ENCODE measurements at regions not wholly inside any gene's neighbourhood (a gene's known extent, or its start where the extent isn't known, plus 50 kb on each side); places are given as distances from the start of the nearest gene placed in this dataset.

GRCh38 chr13:106996867-106997618, 429.1 kb upstream of the ARGLU1 start:
- DNase-seq (ENCODE audit: low read depth): peak; percentile 85
- H3K4me3 ChIP-seq (ENCODE audit: low read depth, low read length): no peak overlapping the region
- TF ChIP-seq CTCF (IDR thresholded peaks at IDR 0.05; ENCODE audit: control insufficient read depth, extremely low read depth, insufficient read depth): no peak

GRCh38 chr13:106990594-106990993, 422.7 kb upstream of the ARGLU1 start:
- no peak overlapping the region for H3K4me3 ChIP-seq (ENCODE audit: low read depth, low read length)
- no peak for TF ChIP-seq CTCF (IDR thresholded peaks at IDR 0.05; ENCODE audit: control insufficient read depth, extremely low read depth, insufficient read depth)
- no peak for DNase-seq (ENCODE audit: low read depth)

GRCh38 chr13:106989876-106990275, 421.9 kb upstream of the ARGLU1 start:
- no peak for TF ChIP-seq CTCF (IDR thresholded peaks at IDR 0.05; ENCODE audit: control insufficient read depth, extremely low read depth, insufficient read depth)
- H3K4me3 ChIP-seq (ENCODE audit: low read depth, low read length): no peak overlapping the region
- DNase-seq (ENCODE audit: low read depth): no peak

- no peak for DNase-seq (ENCODE audit: low read depth)
- H3K4me3 ChIP-seq (ENCODE audit: low read depth, low read length): no peak overlapping the region
These were observed 419.5 kb upstream of the ARGLU1 start for GRCh38 chr13:106987427-106987785.

GRCh38 chr13:106986687-106987426, 418.9 kb upstream of the ARGLU1 start:
- no peak for DNase-seq (ENCODE audit: low read depth)
- H3K4me3 ChIP-seq (ENCODE audit: low read depth, low read length): no peak overlapping the region
- TF ChIP-seq CTCF (IDR thresholded peaks at IDR 0.05; ENCODE audit: control insufficient read depth, extremely low read depth, insufficient read depth): no peak

More at GRCh38 chr13:106987427-106987785, 419.5 kb upstream of the ARGLU1 start:
- no peak for TF ChIP-seq CTCF (IDR thresholded peaks at IDR 0.05; ENCODE audit: control insufficient read depth, extremely low read depth, insufficient read depth)

- no peak for TF ChIP-seq CTCF (IDR thresholded peaks at IDR 0.05; ENCODE audit: control insufficient read depth, extremely low read depth, insufficient read depth)
These were observed 418.1 kb upstream of the ARGLU1 start for GRCh38 chr13:106986033-106986484.

More at GRCh38 chr13:106986033-106986484, 418.1 kb upstream of the ARGLU1 start:
- DNase-seq (ENCODE audit: low read depth): no peak
- H3K4me3 ChIP-seq (ENCODE audit: low read depth, low read length): no peak overlapping the region

Measured in LNCaP clone FGC (cell line).